H1 (cell line): ENCODE measurements at regions not wholly inside any gene's neighbourhood (a gene's known extent, or its start where the extent isn't known, plus 50 kb on each side); places are given as distances from the start of the nearest gene placed in this dataset.

Experiments used
- CTCF ChIA-PET: fragments of 300-600 bp; sonication (Branson Sonifier 250); formaldehyde crosslinking; loops from one replicate; lab custom pipeline; 2021; ENCODE audit not compliant: partially characterized antibody; lab: Charles Lee
- POLR2A ChIA-PET: fragments of 300-600 bp; sonication (Branson Sonifier 250); formaldehyde crosslinking; loops from one replicate; lab custom pipeline; 2021; ENCODE audit warnings: inconsistent platforms; ENCODE audit not compliant: partially characterized antibody; lab: Charles Lee
- DNase-seq, 2 experiments: peaks; one replicate each; pipeline versions ENCODE4 v3.0.0 to v3.0.0-alpha.2; 2010 to 2022; ENCODE audit warnings: low spot score in 2 of 2, low read depth in 1 of 2, mixed read lengths in 1 of 2
- FAIRE-seq: peaks from 2 replicates; lab custom pipeline; 2011; peaks lifted over from hg19 to GRCh38; lab: Jason Lieb, UNC
- H2AFZ ChIP-seq: 2 replicates; pipeline ENCODE4 v1.8.1; 2012; ENCODE audit warnings: low read length, inconsistent platforms
- H2AK5ac ChIP-seq: 2 replicates; pipeline ENCODE4 v1.6.1; 2013; ENCODE audit warnings: low read depth, low read length
- H2BK120ac ChIP-seq: replicated peaks from 2 replicates; pipeline ENCODE3; 2013; ENCODE audit warnings: low read depth, low read length, inconsistent platforms
- H2BK12ac ChIP-seq: 2 replicates; pipeline ENCODE4 v1.6.1; 2013; ENCODE audit warnings: low read depth, low read length
- H2BK15ac ChIP-seq: 2 replicates; pipeline ENCODE4 v1.6.1; 2013; ENCODE audit warnings: low read length
- H2BK20ac ChIP-seq: 2 replicates; pipeline ENCODE4 v1.6.1; 2013; ENCODE audit warnings: low read length
- H2BK5ac ChIP-seq: 2 replicates; pipeline ENCODE4 v1.6.1; 2013; ENCODE audit warnings: low read depth, low read length
- H3K14ac ChIP-seq: 2 replicates; pipeline ENCODE4 v1.6.1; 2013; ENCODE audit warnings: inconsistent platforms; ENCODE audit not compliant: insufficient read length
- H3K18ac ChIP-seq: 2 replicates; pipeline ENCODE4 v1.6.1; 2013; ENCODE audit warnings: low read length; ENCODE audit errors: extremely low read depth
- H3K23ac ChIP-seq: 2 replicates; pipeline ENCODE4 v1.6.1; 2013; ENCODE audit warnings: inconsistent platforms; ENCODE audit not compliant: insufficient read length
- H3K23me2 ChIP-seq: 2 replicates; pipeline ENCODE4 v1.6.1; 2013; ENCODE audit warnings: low read depth, low read length
- H3K27ac ChIP-seq: 2 replicates; pipeline ENCODE4 v1.6.1; 2011; ENCODE audit warnings: low read depth, low read length, inconsistent platforms
- H3K27me3 ChIP-seq, 4 experiments: replicated peaks in 1 of 4; 1 replicate in 1 of 4; 2 replicates in 3 of 4; pipeline versions ENCODE4 v1.6.1 to v1.8.1; 2011 to 2013; ENCODE audit warnings: low read length in 3 of 4, mild to moderate bottlenecking in 3 of 4, inconsistent platforms in 2 of 4, mixed read lengths in 2 of 4, moderate library complexity in 1 of 4; ENCODE audit not compliant: control insufficient read depth in 3 of 4, insufficient read depth in 3 of 4; ENCODE audit errors: extremely low read depth in 1 of 4
- H3K36me3 ChIP-seq, 4 experiments: 2 replicates each; pipeline versions ENCODE4 v1.6.1 to v1.8.1; 2011 to 2013; ENCODE audit warnings: mild to moderate bottlenecking in 4 of 4, low read length in 3 of 4, moderate library complexity in 2 of 4, control low read depth in 1 of 4, inconsistent platforms in 1 of 4; ENCODE audit not compliant: insufficient read depth in 4 of 4, control insufficient read depth in 2 of 4
- H3K4ac ChIP-seq: replicated peaks from 2 replicates; pipeline ENCODE3; 2013; ENCODE audit warnings: low read length, low read depth, mixed read lengths, inconsistent platforms; ENCODE audit not compliant: insufficient read length
- H3K4me1 ChIP-seq, 4 experiments: replicated peaks in 1 of 4; 1 replicate in 1 of 4; 2 replicates in 3 of 4; pipeline versions ENCODE4 v1.6.1 to v1.8.1; 2011 to 2013; ENCODE audit warnings: low read length in 3 of 4, inconsistent platforms in 2 of 4, mixed read lengths in 1 of 4; ENCODE audit not compliant: insufficient read depth in 4 of 4, control insufficient read depth in 3 of 4
- H3K4me2 ChIP-seq, 2 experiments: 2 replicates each; pipeline versions ENCODE4 v1.6.1 to v1.8.1; 2011 to 2013; ENCODE audit warnings: low read depth in 2 of 2, low read length in 2 of 2, control low read depth in 1 of 2, inconsistent platforms in 1 of 2, mild to moderate bottlenecking in 1 of 2; ENCODE audit not compliant: insufficient read depth in 1 of 2
- H3K4me3 ChIP-seq, 4 experiments: fragments of 200-600, 300-600 bp in 1 of 4; sonication (generic), shearing (Covaris generic), sonication (Bioruptor Twin) in 1 of 4; 2 replicates each; pipeline versions ENCODE4 v1.5.1 to v1.8.1; 2011 to 2016; ENCODE audit warnings: low read length in 4 of 4, low read depth in 3 of 4, control low read depth in 2 of 4, inconsistent platforms in 2 of 4, mild to moderate bottlenecking in 2 of 4, mixed read lengths in 1 of 4, moderate library complexity in 1 of 4; ENCODE audit not compliant: insufficient read depth in 2 of 4; ENCODE audit errors: extremely low read depth in 1 of 4
- H3K56ac ChIP-seq: replicated peaks from 2 replicates; pipeline ENCODE3; 2013; ENCODE audit warnings: low read depth, mild to moderate bottlenecking, mixed read lengths, low read length, inconsistent platforms; ENCODE audit not compliant: insufficient read length
- H3K79me1 ChIP-seq: 2 replicates; pipeline ENCODE4 v1.6.1; 2013; ENCODE audit warnings: low read depth, low read length, control low read depth
- H3K79me2 ChIP-seq, 2 experiments: 2 replicates each; pipeline versions ENCODE4 v1.6.1 to v1.8.1; 2012 to 2013; ENCODE audit warnings: low read length in 2 of 2, mild to moderate bottlenecking in 2 of 2, inconsistent platforms in 1 of 2; ENCODE audit not compliant: insufficient read depth in 2 of 2, control insufficient read depth in 1 of 2
- H3K9ac ChIP-seq, 4 experiments: replicated peaks in 1 of 4; 1 replicate in 1 of 4; 2 replicates in 3 of 4; pipeline versions ENCODE4 v1.6.1 to v1.8.1; 2011 to 2013; ENCODE audit warnings: low read depth in 3 of 4, low read length in 3 of 4, control low read depth in 2 of 4, mild to moderate bottlenecking in 2 of 4, moderate library complexity in 2 of 4, inconsistent platforms in 1 of 4; ENCODE audit errors: extremely low read depth in 1 of 4
- H3K9me3 ChIP-seq, 2 experiments: 2 replicates each; pipeline versions ENCODE4 v1.6.1 to v1.8.1; 2012 to 2013; ENCODE audit warnings: mild to moderate bottlenecking in 2 of 2, moderate library complexity in 2 of 2, control low read depth in 1 of 2, inconsistent platforms in 1 of 2, low read depth in 1 of 2, low read length in 1 of 2, mixed read lengths in 1 of 2; ENCODE audit not compliant: insufficient read depth in 2 of 2
- H4K20me1 ChIP-seq, 2 experiments: replicated peaks in 1 of 2; 2 replicates each; pipeline versions ENCODE3 to v1.8.1; 2011 to 2013; ENCODE audit warnings: inconsistent platforms in 2 of 2, low read length in 2 of 2, mild to moderate bottlenecking in 1 of 2; ENCODE audit not compliant: insufficient read depth in 2 of 2, control insufficient read depth in 1 of 2
- H4K5ac ChIP-seq: 2 replicates; pipeline ENCODE4 v1.6.1; 2013; ENCODE audit warnings: low read length, low read depth, mixed read lengths, inconsistent platforms; ENCODE audit not compliant: insufficient read length
- H4K8ac ChIP-seq: 2 replicates; pipeline ENCODE4 v1.8.0; 2013; ENCODE audit warnings: mild to moderate bottlenecking, moderate library complexity, low read length, inconsistent platforms; ENCODE audit not compliant: insufficient read depth; ENCODE audit errors: extremely low read depth
- H4K91ac ChIP-seq: replicated peaks from 2 replicates; pipeline ENCODE3; 2013; ENCODE audit warnings: low read length, mixed read lengths, inconsistent platforms; ENCODE audit not compliant: insufficient read length
- ASH2L ChIP-seq: fragments of 200-600, 300-600 bp; sonication (generic); IDR thresholded peaks from one replicate; pipeline ENCODE4 v1.7.1; 2017; ENCODE audit warnings: low read length
- CTBP2 ChIP-seq: IDR thresholded peaks from 2 replicates; pipeline ENCODE4 v1.7.0; 2011; ENCODE audit warnings: borderline replicate concordance, mild to moderate bottlenecking, moderate library complexity, mixed read lengths, low read length; ENCODE audit not compliant: insufficient read depth, insufficient read length
- GABPA ChIP-seq: IDR thresholded peaks from 2 replicates; pipeline ENCODE4 v1.6.1; 2011; ENCODE audit warnings: mild to moderate bottlenecking, low read length, moderate library complexity, borderline replicate concordance; ENCODE audit not compliant: insufficient read depth
- GTF2F1 ChIP-seq: IDR thresholded peaks from 2 replicates; pipeline ENCODE4 v1.6.1; 2012; ENCODE audit warnings: low read depth, low read length, improper control_type of control experiment, borderline replicate concordance
- MAX ChIP-seq: IDR thresholded peaks from 2 replicates; pipeline ENCODE4 v1.6.1; 2012; ENCODE audit warnings: inconsistent platforms
- RFX5 ChIP-seq: IDR thresholded peaks from 2 replicates; pipeline ENCODE4 v1.6.1; 2011; ENCODE audit warnings: low read depth, low read length, improper control_type of control experiment, borderline replicate concordance
- RXRA ChIP-seq: IDR thresholded peaks from 2 replicates; pipeline ENCODE4 v1.6.1; 2011; ENCODE audit warnings: low read depth, mild to moderate bottlenecking, low read length, moderate library complexity; ENCODE audit not compliant: insufficient read depth
- SP4 ChIP-seq: IDR thresholded peaks from 2 replicates; pipeline ENCODE4 v1.6.1; 2012; ENCODE audit warnings: low read length, inconsistent platforms
- whole genome bisulfite sequencing, 2 experiments: shearing (Covaris generic) in 1 of 2; methylation state at CpG; one replicate each; pipeline versions ENCODE4 v1.1.6 to v1.1.7; 2013 to 2015; ENCODE audit warnings: low lambda C conversion rate in 2 of 2, mixed read lengths in 2 of 2, inconsistent platforms in 1 of 2, low coverage in 1 of 2, missing lambda C conversion rate in 1 of 2; ENCODE audit not compliant: insufficient replicate concordance in 2 of 2, insufficient coverage in 1 of 2, insufficient read length in 1 of 2; ENCODE audit errors: extremely low coverage in 1 of 2, missing lambda C conversion rate in 1 of 2; 5-methylcytosine and 5-hydroxymethylcytosine counted together

- no peaks in the 10 kb centered on the region for H3K4me1 ChIP-seq
- no peak overlapping the region for H4K91ac ChIP-seq
- no peak for TF ChIP-seq ASH2L
- TF ChIP-seq RFX5 = no peak
- TF ChIP-seq RXRA = no peak
- TF ChIP-seq MAX = no peak
- TF ChIP-seq CTBP2 = no peak
- TF ChIP-seq GTF2F1 = no peak
- TF ChIP-seq GABPA = no peak
- no peak for TF ChIP-seq SP4
- no peak overlapping the region for H3K4ac ChIP-seq
- POLR2A ChIA-PET = no interaction called here
- H2BK5ac ChIP-seq = no peak overlapping the region
- no peak overlapping the region for H3K14ac ChIP-seq
- no peaks in the 10 kb centered on the region for H3K79me1 ChIP-seq
- no peak overlapping the region for H4K5ac ChIP-seq
- H3K4me3 ChIP-seq = no peak overlapping the region
- H3K18ac ChIP-seq = no peak overlapping the region
- H4K20me1 ChIP-seq = no peaks in the 10 kb centered on the region
- H2BK120ac ChIP-seq = no peak overlapping the region
- H3K23me2 ChIP-seq = no peaks in the 10 kb centered on the region
- WGBS, 2 experiments = 87% methylated on average over 4 of the region's 4 CpGs; no CpG with 5 or more reads in 1 of the 2 experiments
- no peak overlapping the region for H2AK5ac ChIP-seq
- H2BK15ac ChIP-seq = no peak overlapping the region
- no peak overlapping the region for H2BK20ac ChIP-seq
- H2AFZ ChIP-seq = 0 out of 2 replicates have a peak overlapping the region, but pooled peaks have one; percentile 83
- no peak overlapping the region for H3K23ac ChIP-seq
- H4K8ac ChIP-seq = no peak overlapping the region
- no peak for FAIRE-seq
- no peaks in the 10 kb centered on the region for H3K79me2 ChIP-seq
- H3K9me3 ChIP-seq = no peaks in the 10 kb centered on the region
- H3K27ac ChIP-seq = no peak overlapping the region
- H3K27me3 ChIP-seq = no peaks in the 10 kb centered on the region
- no peak overlapping the region for H3K9ac ChIP-seq
- H3K36me3 ChIP-seq = no peaks in the 10 kb centered on the region
- CTCF ChIA-PET = interaction anchor here (1.2 to 1.5 kb wide), 3 partner anchors 14 to 400 kb away, joined by 3 to 5 read pairs (median 3); no protein-coding TSS in a partner anchor
- no peak overlapping the region for H2BK12ac ChIP-seq
- no peak overlapping the region for H3K56ac ChIP-seq
- no peak overlapping the region for H3K4me2 ChIP-seq
- DNase-seq = no peak
Measured at GRCh38 chr2:37796481-37796880, 125.0 kb upstream of the CDC42EP3 start.
